Psoas muscle (tissue), 7 donors: ENCODE measurements at regions not wholly inside any gene's neighbourhood (a gene's known extent, or its start where the extent isn't known, plus 50 kb on each side); places are given as distances from the start of the nearest gene placed in this dataset.
"Not testable (repeated sequence)": the region's sequence is repeated elsewhere in the genome, so short reads cannot be mapped to it uniquely, and the experiment has no call there.

Experiments used
- ATAC-seq, 4 donors: fragments of 200-7000 bp; cut with Tn5 transposase; one replicate each; pipeline ENCODE4 v1.9.1; 2020; ENCODE audit warnings: moderate library complexity in 3 of 4, mild to moderate bottlenecking in 2 of 4
- DNase-seq, 2 donors: peaks; one replicate each; pipeline ENCODE4 v3.0.0-alpha.2; 2020
- H3K27ac ChIP-seq: fragments of 200-600 bp; one replicate; pipeline ENCODE4 v1.8.0; 2022
- H3K27me3 ChIP-seq, 3 donors: fragments of 200-600 bp in 1 of 3; one replicate each; pipeline versions ENCODE4 v1.6.1 to v1.8.0; 2013 to 2022; ENCODE audit warnings: low read length in 2 of 3, mild to moderate bottlenecking in 2 of 3, moderate library complexity in 1 of 3; ENCODE audit not compliant: insufficient read depth in 3 of 3
- H3K36me3 ChIP-seq, 2 donors: fragments of 200-600 bp in 1 of 2; one replicate each; pipeline versions ENCODE4 v1.6.1 to v1.8.0; 2013 to 2022; ENCODE audit warnings: low read depth in 1 of 2, mild to moderate bottlenecking in 1 of 2, moderate library complexity in 1 of 2; ENCODE audit not compliant: insufficient read depth in 1 of 2
- H3K4me1 ChIP-seq: fragments of 200-600 bp; one replicate; pipeline ENCODE4 v1.8.0; 2022
- H3K4me3 ChIP-seq: fragments of 200-600 bp; one replicate; pipeline ENCODE4 v1.8.0; 2022; ENCODE audit warnings: mild to moderate bottlenecking
- H3K9me3 ChIP-seq: fragments of 200-600 bp; one replicate; pipeline ENCODE4 v1.8.0; 2022
- WGBS, 3 donors: extraction: QIAGEN DNeasy Blood & Tissue Kit; methylation state at CpG; one replicate each; pipeline versions ENCODE4 v1.1.6 to v1.1.7; 2013; 5-methylcytosine and 5-hydroxymethylcytosine counted together
- intact Hi-C, 2 donors: fragments of 100-400 bp; cut with DNase I; formaldehyde crosslinking; loops; one replicate each; pipeline versions ENCODE4 v1.11.0 to v1.14.2; 2022
- donor health status: healthy with polysubstance abuse.
- donor health status: DM: no; HTN: no; CAD: no; lungs with moderate emphysema.
- donor health status: Bipolar disorder and iron deficiency.
- donor health status: healthy.
- donor health status: DM: yes; HTN: yes; CAD: no.
- donor health status: DM: no; HTN: no; CAD: no.
- donor health status: DM: yes; HTN: yes; CAD: no.

DNA sequence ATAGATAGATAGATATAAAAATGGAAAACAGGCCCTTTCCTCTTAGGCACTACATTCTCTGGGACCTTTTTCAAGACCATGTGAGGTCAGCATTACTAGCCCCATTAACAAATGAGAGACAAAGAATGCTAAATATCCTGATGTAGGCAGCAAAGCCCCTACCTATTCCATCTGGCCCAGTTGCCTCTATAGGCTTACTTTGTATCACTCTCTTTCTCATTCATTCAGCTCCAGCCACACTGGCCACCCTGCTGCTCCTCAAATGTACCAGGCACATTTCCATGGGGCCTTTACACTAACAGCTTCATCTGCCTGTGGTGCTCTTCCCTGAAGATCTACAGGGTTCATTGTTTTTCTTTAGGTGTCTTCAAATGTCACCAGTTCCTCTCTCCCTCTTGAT, 156.4 kb downstream of the SPDYE17 start:
- H3K4me3 ChIP-seq, intact Hi-C loops, H3K27me3 ChIP-seq, H3K27ac ChIP-seq, H3K4me1 ChIP-seq, H3K9me3 ChIP-seq, ATAC-seq, H3K36me3 ChIP-seq, DNase-seq: not testable (repeated sequence)

DNA sequence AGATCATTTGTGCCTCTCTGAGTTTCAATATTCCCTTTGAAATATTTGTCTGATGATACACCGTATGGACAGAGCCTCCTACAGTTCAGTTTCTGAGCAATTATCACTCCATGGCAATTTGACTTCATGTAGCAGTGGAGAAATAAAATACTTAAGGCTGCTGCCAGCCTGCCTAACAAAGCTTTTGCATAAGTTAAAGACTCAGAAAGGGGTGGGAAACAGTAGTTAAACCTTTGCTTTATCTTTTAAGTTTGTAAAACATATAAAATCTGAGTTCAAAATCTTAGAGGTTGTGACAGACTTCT, 161.7 kb downstream of the SPDYE17 start:
- ATAC-seq, intact Hi-C loops, H3K4me3 ChIP-seq, H3K27ac ChIP-seq, H3K27me3 ChIP-seq, H3K4me1 ChIP-seq, H3K36me3 ChIP-seq, DNase-seq, H3K9me3 ChIP-seq: not testable (repeated sequence)
- WGBS, 3 donors, result 8 to 30% (median 21%) methylated on average over 1 of the region's 1 CpG

GRCh38 chr7:76867364-76867889, 164.7 kb downstream of the SPDYE17 start:
- H3K27me3 ChIP-seq, H3K9me3 ChIP-seq, H3K4me1 ChIP-seq, H3K4me3 ChIP-seq, intact Hi-C loops, H3K27ac ChIP-seq, H3K36me3 ChIP-seq, DNase-seq, ATAC-seq: not testable (repeated sequence)
- 63 to 74% (median 67%) methylated on average over 2 to 4 of the region's 4 CpGs for WGBS, 3 donors

DNA sequence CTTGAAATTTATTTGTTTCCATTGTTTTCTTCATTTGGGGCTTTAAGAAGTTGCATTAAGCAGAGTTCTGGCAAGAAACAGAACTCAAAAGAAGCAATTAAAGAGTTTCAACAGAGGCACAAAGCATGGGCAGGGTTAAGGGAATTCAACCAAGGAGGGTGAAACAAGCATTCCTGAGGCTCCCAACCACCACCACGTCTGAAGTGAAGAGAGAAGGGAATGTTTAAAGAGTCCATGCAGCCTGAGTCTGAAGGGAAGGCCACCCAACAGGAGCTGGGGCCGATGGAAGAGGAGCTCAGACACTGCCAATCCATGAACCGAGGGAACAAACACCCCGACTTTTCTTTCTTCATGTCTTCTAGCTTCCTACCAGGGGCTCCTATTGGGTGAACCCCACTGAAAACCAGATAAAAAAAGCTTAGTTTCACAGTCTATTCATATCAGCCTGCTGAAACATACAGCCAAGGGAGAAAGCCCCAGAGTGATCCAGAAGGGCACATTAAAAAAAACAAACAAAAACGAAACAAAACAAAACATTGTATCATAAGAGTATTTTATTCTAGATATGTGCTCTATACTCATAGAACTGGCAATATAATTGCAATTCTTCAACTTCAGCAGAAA, 168.9 kb downstream of the SPDYE17 start:
- 78 to 85% (median 81%) methylated on average over 1 of the region's 5 CpGs for WGBS, 3 donors
- ATAC-seq, intact Hi-C loops, H3K27ac ChIP-seq, H3K4me3 ChIP-seq, H3K9me3 ChIP-seq, H3K4me1 ChIP-seq, H3K36me3 ChIP-seq, DNase-seq, H3K27me3 ChIP-seq: not testable (repeated sequence)

DNA sequence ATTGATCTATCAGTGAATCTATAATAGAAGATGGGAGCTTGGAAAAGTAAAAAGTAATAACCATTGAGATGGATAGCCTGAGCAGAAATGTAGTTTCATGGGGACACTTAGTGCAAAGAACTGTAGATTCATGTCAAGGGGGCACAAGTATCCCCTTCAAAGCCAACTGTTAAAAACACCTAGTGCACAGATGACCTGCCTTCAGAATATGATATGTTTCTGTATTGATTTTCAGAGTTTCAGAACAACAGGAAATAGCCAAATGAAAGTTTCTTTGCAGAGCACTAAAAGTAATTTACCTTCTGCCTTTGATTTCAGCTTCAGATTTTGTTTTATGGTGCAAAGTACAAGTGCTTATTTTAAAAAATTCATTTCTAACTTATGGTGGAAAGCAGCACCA, 169.9 kb downstream of the SPDYE17 start:
- H3K27me3 ChIP-seq, H3K4me3 ChIP-seq, ATAC-seq, H3K9me3 ChIP-seq, H3K36me3 ChIP-seq, H3K27ac ChIP-seq, intact Hi-C loops, H3K4me1 ChIP-seq, DNase-seq: not testable (repeated sequence)

GRCh38 chr7:76859933-76860332, 172.2 kb downstream of the SPDYE17 start:
- ATAC-seq, H3K27me3 ChIP-seq, H3K9me3 ChIP-seq, intact Hi-C loops, H3K27ac ChIP-seq, H3K36me3 ChIP-seq, H3K4me1 ChIP-seq, DNase-seq, H3K4me3 ChIP-seq: not testable (repeated sequence)
- 42 to 60% (median 48%) methylated on average over 3 to 5 of the region's 5 CpGs for WGBS, 3 donors

- H3K4me1 ChIP-seq, H3K4me3 ChIP-seq, intact Hi-C loops, DNase-seq, H3K9me3 ChIP-seq, H3K27ac ChIP-seq, H3K27me3 ChIP-seq, H3K36me3 ChIP-seq, ATAC-seq: not testable (repeated sequence)
Observed at GRCh38 chr7:76854631-76855030, 177.5 kb downstream of the SPDYE17 start.

DNA sequence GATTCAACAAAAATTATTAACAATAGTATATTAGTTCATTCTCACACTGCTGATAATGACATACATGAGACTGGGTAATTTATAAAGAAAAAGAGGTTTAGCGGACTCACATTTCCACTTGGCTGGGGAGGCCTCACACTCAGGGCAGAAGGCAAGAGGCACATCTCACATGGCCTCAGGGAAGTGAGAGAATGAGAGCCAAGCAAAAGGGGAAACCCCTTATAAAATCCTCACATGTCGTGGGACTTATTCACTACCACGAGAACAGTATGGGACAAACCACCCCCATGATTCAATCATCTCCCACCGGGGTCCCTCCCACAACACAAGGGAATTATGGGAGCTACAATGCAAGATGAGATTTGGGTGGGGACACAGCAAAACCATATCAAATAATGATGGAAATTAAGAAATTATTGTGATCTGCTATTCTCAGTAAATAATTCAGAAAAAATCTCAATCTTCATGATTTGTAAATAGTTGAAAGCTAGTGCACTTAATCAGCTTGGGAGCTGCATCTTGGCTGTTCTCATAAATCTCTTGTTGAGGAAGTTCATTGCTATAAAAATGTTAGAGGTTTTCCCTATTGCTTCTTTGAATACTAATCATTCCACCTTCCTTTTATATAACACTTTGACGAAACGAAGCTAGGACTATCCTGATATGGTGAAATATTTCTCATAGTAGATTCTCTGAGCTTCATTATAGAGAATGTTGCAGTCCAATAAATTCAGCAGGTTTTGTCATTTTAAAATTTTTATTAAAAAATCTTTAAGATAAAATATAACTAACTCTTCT, 179.2 kb downstream of the SPDYE17 start:
- intact Hi-C loops, H3K27me3 ChIP-seq, H3K27ac ChIP-seq, DNase-seq, H3K36me3 ChIP-seq, H3K4me1 ChIP-seq, ATAC-seq, H3K9me3 ChIP-seq, H3K4me3 ChIP-seq: not testable (repeated sequence)
- WGBS, 3 donors, result 62 to 85% (median 65%) methylated on average over 6 of the region's 6 CpGs

DNA sequence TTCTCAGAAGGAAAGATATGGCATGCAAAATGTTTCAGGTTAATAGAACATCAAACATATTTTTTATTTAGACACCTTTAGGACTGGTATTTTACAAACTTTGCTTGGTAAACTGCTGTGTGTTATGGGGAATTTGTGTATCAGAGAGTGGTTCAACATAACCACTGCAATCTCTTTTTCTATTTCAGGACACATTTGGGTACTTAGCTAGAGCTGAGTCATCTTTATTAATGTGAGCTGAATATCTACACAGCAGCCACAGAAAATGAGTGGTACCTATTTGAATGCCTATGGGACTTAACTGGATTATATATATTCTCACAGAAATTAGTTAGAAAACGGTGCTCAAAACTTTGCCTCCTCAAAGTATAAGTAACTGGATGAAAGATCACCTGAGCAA, 179.8 kb downstream of the SPDYE17 start:
- no CpG with 5 or more reads among the region's 1 CpG for WGBS, 3 donors
- intact Hi-C loops, H3K4me3 ChIP-seq, H3K27ac ChIP-seq, H3K9me3 ChIP-seq, H3K27me3 ChIP-seq, DNase-seq, H3K4me1 ChIP-seq, H3K36me3 ChIP-seq, ATAC-seq: not testable (repeated sequence)

DNA sequence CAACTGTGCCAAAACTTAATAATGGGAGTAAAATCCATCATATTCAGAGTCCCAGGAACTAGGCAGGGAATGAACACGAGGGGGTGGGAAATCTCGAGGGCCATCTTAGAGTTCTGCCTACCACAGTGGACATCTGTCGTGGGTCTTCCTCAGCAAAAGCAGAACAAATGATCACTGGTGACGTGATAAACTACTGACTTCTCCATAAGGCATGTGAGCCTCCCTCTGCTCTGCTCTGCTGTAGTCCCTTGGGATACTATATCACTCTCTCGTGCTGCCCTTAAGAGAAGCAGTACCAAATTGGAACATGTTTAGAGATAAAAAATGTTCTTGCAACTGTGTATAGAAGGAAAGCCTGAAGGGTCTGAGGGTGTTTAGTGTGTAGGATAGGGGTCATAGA, 180.5 kb downstream of the SPDYE17 start:
- H3K27ac ChIP-seq, H3K4me1 ChIP-seq, DNase-seq, ATAC-seq, H3K36me3 ChIP-seq, H3K4me3 ChIP-seq, H3K27me3 ChIP-seq, H3K9me3 ChIP-seq, intact Hi-C loops: not testable (repeated sequence)
- 25 to 51% (median 43%) methylated on average over 3 to 5 of the region's 5 CpGs for WGBS, 3 donors

DNA sequence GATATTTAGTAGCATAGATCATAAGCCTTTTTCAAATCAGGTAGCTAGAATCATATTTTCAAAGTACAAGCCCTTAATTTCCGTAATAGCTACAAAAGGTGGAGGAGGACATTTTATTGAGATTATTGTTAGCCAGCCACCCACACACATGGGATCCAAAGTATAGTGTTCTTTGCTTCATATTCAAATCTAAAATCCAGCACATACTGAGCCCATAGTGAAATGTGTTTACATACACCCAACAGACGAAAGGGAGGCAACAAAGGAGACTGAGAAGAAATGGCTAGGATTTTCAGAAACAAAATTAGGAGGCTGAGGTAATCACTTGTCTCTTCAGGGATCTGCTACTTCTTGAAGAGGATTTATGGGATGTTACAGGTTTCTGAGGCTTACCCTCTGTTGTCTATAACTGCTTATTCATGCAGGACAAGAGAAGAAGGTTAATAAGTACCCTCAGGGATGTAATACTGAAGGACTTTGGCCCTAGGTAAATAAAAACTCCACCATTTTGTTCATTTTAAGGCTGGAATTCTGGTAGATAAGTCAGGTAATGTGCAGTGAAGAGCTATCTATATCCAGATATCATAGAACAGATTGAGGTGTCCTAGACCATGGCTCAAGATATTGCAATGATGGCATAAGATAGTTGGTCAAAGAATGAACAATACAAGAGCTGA, 182.1 kb downstream of the SPDYE17 start:
- H3K36me3 ChIP-seq, ATAC-seq, H3K27ac ChIP-seq, H3K4me3 ChIP-seq, DNase-seq, intact Hi-C loops, H3K9me3 ChIP-seq, H3K4me1 ChIP-seq, H3K27me3 ChIP-seq: not testable (repeated sequence)
- WGBS, 3 donors, result 90 to 92% (median 92%) methylated on average over 2 of the region's 2 CpGs
